Upper lobe of left lung (tissue), 4 donors: ENCODE measurements at regions not wholly inside any gene's neighbourhood (a gene's known extent, or its start where the extent isn't known, plus 50 kb on each side); places are given as distances from the start of the nearest gene placed in this dataset.

Source experiments
- CTCF ChIP-seq, 6 experiments: fragments of 450-650 bp in 4 of 6; fragments of 200-600 bp in 2 of 6; sonication (generic) in 2 of 6; IDR thresholded peaks; one replicate each; pipeline ENCODE4 v1.5.1; 2016 to 2019; ENCODE audit warnings: antibody characterized with exemption in 6 of 6
- POLR2A ChIP-seq, 4 donors: fragments of 450-650 bp; IDR thresholded peaks; one replicate each; pipeline ENCODE4 v1.5.1; 2016 to 2017; ENCODE audit warnings: antibody characterized with exemption in 4 of 4, mild to moderate bottlenecking in 2 of 4
- POLR2AphosphoS5 ChIP-seq, 2 donors: sonication (generic); formaldehyde crosslinking; IDR thresholded peaks; one replicate each; pipeline ENCODE4 v1.5.1; 2017; ENCODE audit warnings: antibody characterized with exemption in 2 of 2

- TF ChIP-seq CTCF (IDR thresholded peaks at IDR 0.05) (no peak), POLR2A (IDR thresholded peaks at IDR 0.05) (no peak), POLR2AphosphoS5 (IDR thresholded peaks at IDR 0.05) (no peak)
Observed at GRCh38 chr20:60221593-60221992, 263.4 kb downstream of the CDH26 start.
